ENCODE measurements at regions not wholly inside any gene's neighbourhood (a gene's known extent, or its start where the extent isn't known, plus 50 kb on each side); places are given as distances from the start of the nearest gene placed in this dataset.

DNA sequence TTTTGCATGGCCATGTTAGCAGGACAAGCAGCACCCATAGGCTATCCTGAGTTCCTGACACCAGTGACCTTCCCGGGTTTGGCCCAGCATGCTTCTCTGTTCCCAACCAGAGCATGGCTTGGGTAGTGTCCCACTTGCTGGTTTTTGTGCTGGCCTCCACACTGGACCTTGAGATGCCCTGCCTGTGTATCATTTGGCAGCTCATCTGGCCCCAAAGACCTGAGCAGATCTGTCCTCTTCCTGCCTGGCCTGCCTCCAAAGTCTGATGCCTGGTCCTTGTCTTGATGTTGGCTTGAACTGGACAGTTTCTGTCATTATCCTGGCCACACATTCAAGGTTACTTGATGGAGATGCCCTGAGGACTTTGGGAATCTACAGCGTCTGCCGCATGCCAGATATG lies 590.7 kb upstream of the KLF4 start:
- H3K79me2 ChIP-seq (ENCODE audit: insufficient read depth, low read length) = no peaks in the 10 kb centered on the region
- no peak overlapping the region for H3T11ph ChIP-seq (ENCODE audit: low read length)
- H4K5ac ChIP-seq (ENCODE audit: insufficient read length, low read depth, low read length) = no peak overlapping the region
- no peaks in the 10 kb centered on the region for H3K79me1 ChIP-seq (ENCODE audit: insufficient read depth, low read depth, low read length, poor library complexity, severe bottlenecking)
- Mint-ChIP-seq H3K4me3 (no peak overlapping the region), H3K4me1 (peaks cover 22 to 24% of the 10 kb centered on the region in 2 experiments), H3K27me3 (ENCODE audit: low read depth) (peaks cover 16% of the 10 kb centered on the region), H3K9me3 (peaks cover 0 to 1% of the 10 kb centered on the region in 2 experiments; a peak in 3 of 5 replicates), H3K36me3 (ENCODE audit: insufficient read depth in 1 of 3, low read depth in 3 of 3) (peaks cover 0 to 4% (median 0%) of the 10 kb centered on the region in 3 experiments; a peak in 2 of 7 replicates), H3K27ac (no peak overlapping the region)
- 0 out of 2 replicates have a peak, but pooled peaks cover 2% of the 10 kb centered on the region for H3K4me1 ChIP-seq (ENCODE audit: insufficient read depth, low read length)
- H2BK12ac ChIP-seq (ENCODE audit: insufficient read length, low read depth, low read length) = no peak overlapping the region
- no peaks in the 10 kb centered on the region for H3K27me3 ChIP-seq (ENCODE audit: insufficient read depth, low read length)
- no peak overlapping the region for H2AK5ac ChIP-seq (ENCODE audit: insufficient read length, low read length)
- no peak overlapping the region; the same call in 1 of the 2 replicates for H3K14ac ChIP-seq (ENCODE audit: insufficient read depth, low read length)
- TF ChIP-seq, protein P1, sequence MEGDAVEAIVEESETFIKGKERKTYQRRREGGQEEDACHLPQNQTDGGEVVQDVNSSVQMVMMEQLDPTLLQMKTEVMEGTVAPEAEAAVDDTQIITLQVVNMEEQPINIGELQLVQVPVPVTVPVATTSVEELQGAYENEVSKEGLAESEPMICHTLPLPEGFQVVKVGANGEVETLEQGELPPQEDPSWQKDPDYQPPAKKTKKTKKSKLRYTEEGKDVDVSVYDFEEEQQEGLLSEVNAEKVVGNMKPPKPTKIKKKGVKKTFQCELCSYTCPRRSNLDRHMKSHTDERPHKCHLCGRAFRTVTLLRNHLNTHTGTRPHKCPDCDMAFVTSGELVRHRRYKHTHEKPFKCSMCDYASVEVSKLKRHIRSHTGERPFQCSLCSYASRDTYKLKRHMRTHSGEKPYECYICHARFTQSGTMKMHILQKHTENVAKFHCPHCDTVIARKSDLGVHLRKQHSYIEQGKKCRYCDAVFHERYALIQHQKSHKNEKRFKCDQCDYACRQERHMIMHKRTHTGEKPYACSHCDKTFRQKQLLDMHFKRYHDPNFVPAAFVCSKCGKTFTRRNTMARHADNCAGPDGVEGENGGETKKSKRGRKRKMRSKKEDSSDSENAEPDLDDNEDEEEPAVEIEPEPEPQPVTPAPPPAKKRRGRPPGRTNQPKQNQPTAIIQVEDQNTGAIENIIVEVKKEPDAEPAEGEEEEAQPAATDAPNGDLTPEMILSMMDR (conservative IDR thresholded peaks at IDR 0.05) = no peak
- no peak overlapping the region for H3K27ac ChIP-seq (ENCODE audit: insufficient read length, low read depth, low read length)
- WGBS (ENCODE audit: extremely low coverage, insufficient read length, low lambda C conversion rate) = no CpG with 5 or more reads among the region's 3 CpGs
- H2BK120ac ChIP-seq (ENCODE audit: low read depth, low read length, poor library complexity, severe bottlenecking) = no peak overlapping the region
- no peak overlapping the region for H3K23ac ChIP-seq (ENCODE audit: insufficient read length, low read depth, low read length)
- H4K8ac ChIP-seq (replicated peaks; ENCODE audit: insufficient read length, low read depth, low read length) = no peak overlapping the region
- H2AFZ ChIP-seq (ENCODE audit: low read length) = no peak overlapping the region
- no peaks in the 10 kb centered on the region for H3K23me2 ChIP-seq (ENCODE audit: insufficient read length, low read depth, low read length, poor library complexity, severe bottlenecking)
- H3K56ac ChIP-seq (ENCODE audit: insufficient read length, low read depth, low read length) = no peak overlapping the region
- DNase-seq = no peak
- no peaks in the 10 kb centered on the region for H4K20me1 ChIP-seq (ENCODE audit: control insufficient read depth, insufficient read depth, insufficient read length)
- H3K9ac ChIP-seq (ENCODE audit: extremely low read depth, insufficient read length, low read length) = no peak overlapping the region
- H3K4me2 ChIP-seq (ENCODE audit: insufficient read depth, insufficient read length, low read length) = no peak overlapping the region
- no peak overlapping the region for H2BK20ac ChIP-seq (ENCODE audit: low read depth, low read length, poor library complexity, severe bottlenecking)
- no peaks in the 10 kb centered on the region for H3K9me3 ChIP-seq (ENCODE audit: control insufficient read depth, low read depth, low read length)
- H2BK5ac ChIP-seq (ENCODE audit: insufficient read length, low read length) = no peak overlapping the region
- no peak overlapping the region for H4K91ac ChIP-seq (ENCODE audit: insufficient read length, low read depth, low read length)
- H3K18ac ChIP-seq (ENCODE audit: insufficient read length, low read depth, low read length) = no peak overlapping the region
- H3K4ac ChIP-seq (ENCODE audit: low read depth, low read length) = no peak overlapping the region
- H2BK15ac ChIP-seq (ENCODE audit: low read depth, low read length) = no peak overlapping the region
